Suprapubic skin (tissue), 4 donors: ENCODE measurements at regions not wholly inside any gene's neighbourhood (a gene's known extent, or its start where the extent isn't known, plus 50 kb on each side); places are given as distances from the start of the nearest gene placed in this dataset.
"Not testable (repeated sequence)": the region's sequence is repeated elsewhere in the genome, so short reads cannot be mapped to it uniquely, and the experiment has no call there.

Experiments
- CTCF ChIP-seq, 2 donors: fragments of 200-600 bp in 1 of 2; fragments of 450-650 bp in 1 of 2; sonication (generic) in 1 of 2; IDR thresholded peaks; one replicate each; pipeline ENCODE4 v1.5.1; 2016 to 2019; ENCODE audit warnings: antibody characterized with exemption in 2 of 2, mild to moderate bottlenecking in 1 of 2, moderate library complexity in 1 of 2
- POLR2A ChIP-seq, 2 donors: fragments of 450-650 bp; IDR thresholded peaks; one replicate each; pipeline ENCODE4 v1.6.1; 2017; ENCODE audit warnings: antibody characterized with exemption in 2 of 2, mild to moderate bottlenecking in 2 of 2, moderate library complexity in 2 of 2
- POLR2AphosphoS5 ChIP-seq, 3 donors: sonication (generic); formaldehyde crosslinking; IDR thresholded peaks; one replicate each; pipeline ENCODE4 v1.6.1; 2017; ENCODE audit warnings: antibody characterized with exemption in 3 of 3

- TF ChIP-seq CTCF, POLR2A, POLR2AphosphoS5 (IDR thresholded peaks at IDR 0.05): not testable (repeated sequence)
Measured at GRCh38 chr11:70903229-70903628, 349.1 kb downstream of the SHANK2 start.
